ENCODE measurements at regions not wholly inside any gene's neighbourhood (a gene's known extent, or its start where the extent isn't known, plus 50 kb on each side); places are given as distances from the start of the nearest gene placed in this dataset.

GRCh38 chr3:43867436-43868072 lies 176.8 kb downstream of the ABHD5 start:
- Mint-ChIP-seq H3K4me1 (no peaks in the 10 kb centered on the region), H3K9me3 (ENCODE audit: insufficient read depth) (no peaks in the 10 kb centered on the region), H3K27ac (no peak overlapping the region), H3K27me3 (peaks cover 35% of the 10 kb centered on the region), H3K4me3 (no peak overlapping the region)
- no peak overlapping the region for H2AFZ ChIP-seq (ENCODE audit: insufficient read depth, low read depth, low read length, poor library complexity, severe bottlenecking)
- ATAC-seq (ENCODE audit: low read depth) (no peak), DNase-seq (no peak)
- H3K9me3 ChIP-seq (ENCODE audit: control extremely low read depth in 1 of 3, control insufficient read depth in 2 of 3, insufficient read depth in 1 of 3, low read length in 2 of 3): no peaks in the 10 kb centered on the region
- TF ChIP-seq CTCF (IDR thresholded peaks at IDR 0.05) (no peak), EZH2 (IDR thresholded peaks at IDR 0.05; ENCODE audit: borderline replicate concordance, insufficient read depth, low read depth, low read length, poor library complexity, severe bottlenecking) (no peak)
- no peaks in the 10 kb centered on the region for H4K20me1 ChIP-seq (ENCODE audit: control insufficient read depth, insufficient read depth, low read length, poor library complexity, severe bottlenecking)
- ChIA-PET CTCF (interaction anchor here (1.1 to 1.6 kb wide), 2 partner anchors 12 kb away, joined by 4 to 8 read pairs; no protein-coding TSS in a partner anchor), POLR2A (no interaction called here)
- WGBS (ENCODE audit: insufficient coverage): 98% methylated on average over 4 of the region's 8 CpGs
- H3K4me2 ChIP-seq (replicated peaks; ENCODE audit: low read depth, low read length, poor library complexity, severe bottlenecking): no peak overlapping the region
- intact Hi-C loops (cut with micrococcal nuclease): no loop called here
- H3K9ac ChIP-seq (ENCODE audit: low read length): no peak overlapping the region
- H3K36me3 ChIP-seq (replicated peaks in 1 of 2; ENCODE audit: control extremely low read depth in 1 of 2, control insufficient read depth in 1 of 2, extremely low read depth in 1 of 2, insufficient read depth in 2 of 2, low read length in 1 of 2): no peaks in the 10 kb centered on the region
- peaks cover 0 to 2% (median 0%) of the 10 kb centered on the region in 4 experiments for H3K27me3 ChIP-seq (replicated peaks in 1 of 4; ENCODE audit: control extremely low read depth in 1 of 4, control insufficient read depth in 3 of 4, insufficient read depth in 4 of 4, low read length in 3 of 4)
- no peaks in the 10 kb centered on the region for H3K4me1 ChIP-seq (ENCODE audit: control insufficient read depth in 2 of 2, insufficient read depth in 2 of 2, low read length in 2 of 2)
- H3K79me2 ChIP-seq (ENCODE audit: control insufficient read depth, insufficient read depth, low read length): no peaks in the 10 kb centered on the region
- H3K4me3 ChIP-seq (ENCODE audit: control extremely low read depth in 1 of 5, extremely low read depth in 1 of 5, insufficient read depth in 1 of 5, low read depth in 2 of 5, low read length in 4 of 5): no peak overlapping the region
- no peak overlapping the region for H3K27ac ChIP-seq (ENCODE audit: low read length in 2 of 2)

GRCh38 chr3:43869491-43869890 lies 178.8 kb downstream of the ABHD5 start:
- no peak overlapping the region for H3K4me3 Mint-ChIP-seq
- H3K4me1 Mint-ChIP-seq: no peaks in the 10 kb centered on the region
- Histone ChIP-seq H3K4me3 (ENCODE audit: control extremely low read depth in 1 of 5, extremely low read depth in 1 of 5, insufficient read depth in 1 of 5, low read depth in 2 of 5, low read length in 4 of 5) (no peak overlapping the region), H3K9ac (ENCODE audit: low read length) (no peak overlapping the region), H3K4me1 (ENCODE audit: control insufficient read depth in 2 of 2, insufficient read depth in 2 of 2, low read length in 2 of 2) (no peaks in the 10 kb centered on the region), H3K9me3 (ENCODE audit: control extremely low read depth in 1 of 3, control insufficient read depth in 2 of 3, insufficient read depth in 1 of 3, low read length in 2 of 3) (no peaks in the 10 kb centered on the region), H3K27me3 (replicated peaks in 1 of 4; ENCODE audit: control extremely low read depth in 1 of 4, control insufficient read depth in 3 of 4, insufficient read depth in 4 of 4, low read length in 3 of 4) (peaks cover 0 to 4% (median 0%) of the 10 kb centered on the region in 4 experiments), H3K4me2 (replicated peaks; ENCODE audit: low read depth, low read length, poor library complexity, severe bottlenecking) (no peak overlapping the region), H2AFZ (ENCODE audit: insufficient read depth, low read depth, low read length, poor library complexity, severe bottlenecking) (no peak overlapping the region), H3K36me3 (replicated peaks in 1 of 2; ENCODE audit: control extremely low read depth in 1 of 2, control insufficient read depth in 1 of 2, extremely low read depth in 1 of 2, insufficient read depth in 2 of 2, low read length in 1 of 2) (no peaks in the 10 kb centered on the region), H3K79me2 (ENCODE audit: control insufficient read depth, insufficient read depth, low read length) (no peaks in the 10 kb centered on the region), H3K27ac (ENCODE audit: low read length in 2 of 2) (no peak overlapping the region), H4K20me1 (ENCODE audit: control insufficient read depth, insufficient read depth, low read length, poor library complexity, severe bottlenecking) (no peaks in the 10 kb centered on the region)
- H3K9me3 Mint-ChIP-seq (ENCODE audit: insufficient read depth): no peaks in the 10 kb centered on the region
- intact Hi-C loops (cut with micrococcal nuclease): no loop called here
- no peak overlapping the region for H3K27ac Mint-ChIP-seq
- CTCF ChIA-PET: interaction anchor here (1.0 to 1.2 kb wide), 2 partner anchors 13 to 329 kb away, joined by 3 to 4 read pairs; no protein-coding TSS in a partner anchor
- no peak for DNase-seq
- TF ChIP-seq CTCF (IDR thresholded peaks at IDR 0.05) (no peak), EZH2 (IDR thresholded peaks at IDR 0.05; ENCODE audit: borderline replicate concordance, insufficient read depth, low read depth, low read length, poor library complexity, severe bottlenecking) (no peak)
- H3K27me3 Mint-ChIP-seq: peaks cover 31% of the 10 kb centered on the region
- ATAC-seq (ENCODE audit: low read depth): no peak
- no CpG with 5 or more reads among the region's 3 CpGs for WGBS (ENCODE audit: insufficient coverage)
- POLR2A ChIA-PET: no interaction called here
